Gastrocnemius medialis (tissue), 4 donors: ENCODE measurements at regions not wholly inside any gene's neighbourhood (a gene's known extent, or its start where the extent isn't known, plus 50 kb on each side); places are given as distances from the start of the nearest gene placed in this dataset.
A peak's percentile ranks its signal among the peaks of the same experiment; 100 is the strongest.

Experiments used
- ATAC-seq, 2 donors: fragments of 150-250 bp; one replicate each; pipeline ENCODE4 v1.9.1; 2016
- DNase-seq, 2 donors: peaks; one replicate each; pipeline ENCODE4 v3.0.0-alpha.2; 2019
- H3K27ac ChIP-seq, 4 donors: fragments of 200-600 bp; sonication (generic); 1 replicate in 1 of 4; 2 replicates in 3 of 4; pipeline ENCODE4 v1.5.1; 2016 to 2018; ENCODE audit warnings: mild to moderate bottlenecking in 2 of 4, moderate library complexity in 1 of 4
- H3K27me3 ChIP-seq, 3 donors: fragments of 200-600 bp; sonication (generic) in 2 of 3; 1 replicate in 1 of 3; 2 replicates in 2 of 3; pipeline versions ENCODE4 v1.5.1 to v1.6.0; 2016 to 2019; ENCODE audit warnings: mild to moderate bottlenecking in 1 of 3, moderate library complexity in 1 of 3
- H3K36me3 ChIP-seq, 2 donors: fragments of 200-600 bp; sonication (generic) in 1 of 2; one replicate each; pipeline ENCODE4 v1.5.1; 2017 to 2018
- H3K4me1 ChIP-seq, 2 donors: fragments of 200-600 bp; sonication (generic) in 1 of 2; one replicate each; pipeline ENCODE4 v1.5.1; 2016 to 2017; ENCODE audit warnings: mild to moderate bottlenecking in 2 of 2
- H3K4me3 ChIP-seq, 4 donors: fragments of 200-600 bp; sonication (generic) in 3 of 4; 1 replicate in 1 of 4; 2 replicates in 3 of 4; pipeline ENCODE4 v1.5.1; 2016 to 2019; ENCODE audit warnings: mild to moderate bottlenecking in 2 of 4
- H3K9me3 ChIP-seq, 3 donors: fragments of 200-600 bp; sonication (generic) in 2 of 3; 1 replicate in 1 of 3; 2 replicates in 2 of 3; pipeline ENCODE4 v1.5.1; 2016 to 2019
- CTCF ChIP-seq, 5 experiments: fragments of 450-650 bp in 3 of 5; fragments of 200-600 bp in 2 of 5; sonication (generic) in 2 of 5; IDR thresholded peaks in 4 of 5; conservative IDR thresholded peaks in 1 of 5; 1 replicate in 4 of 5; 2 replicates in 1 of 5; pipeline ENCODE4 v1.5.1; 2016 to 2019; ENCODE audit warnings: antibody characterized with exemption in 5 of 5, mild to moderate bottlenecking in 3 of 5, moderate library complexity in 3 of 5
- POLR2A ChIP-seq, 2 donors: fragments of 450-650 bp; IDR thresholded peaks; one replicate each; pipeline ENCODE4 v1.6.1; 2017; ENCODE audit warnings: antibody characterized with exemption in 2 of 2, mild to moderate bottlenecking in 2 of 2, moderate library complexity in 2 of 2
- in situ Hi-C, 4 donors: fragments of 200-750 bp; cut with MboI; loops; one replicate each; pipeline versions ENCODE4 v1.15.0 to v1.8.0; 2017; ENCODE audit warnings: low sequenced_read_pairs in 4 of 4
- intact Hi-C: fragments of 100-400 bp; cut with DNase I; formaldehyde crosslinking; loops from one replicate; pipeline ENCODE4 v1.15.1; 2023; ENCODE audit warnings: low total_unique reads

GRCh38 chr20:40849456-40849855, 160.4 kb upstream of the MAFB start:
- Histone ChIP-seq H3K36me3 (no peaks in the 10 kb centered on the region), H3K4me1 (no peaks in the 10 kb centered on the region), H3K4me3 (no peak overlapping the region), H3K27me3 (no peaks in the 10 kb centered on the region), H3K9me3 (no peaks in the 10 kb centered on the region), H3K27ac (no peak overlapping the region)
- DNase-seq (no peak), ATAC-seq (no peak)
- intact Hi-C loops = no loop called here
- in situ Hi-C loops = no loop called here
- TF ChIP-seq POLR2A (IDR thresholded peaks at IDR 0.05) (no peak), CTCF (IDR thresholded peaks at IDR 0.05 in 4 of 5, conservative IDR thresholded peaks at IDR 0.05 in 1 of 5) (no peak)

GRCh38 chr20:40851051-40851450, 162.0 kb upstream of the MAFB start:
- in situ Hi-C loops (no loop called here), intact Hi-C loops (no loop called here)
- no peak overlapping the region for H3K27ac ChIP-seq
- H3K36me3 ChIP-seq = no peaks in the 10 kb centered on the region
- no peaks in the 10 kb centered on the region for H3K27me3 ChIP-seq
- ATAC-seq (no peak), DNase-seq (no peak)
- no peak for TF ChIP-seq CTCF (IDR thresholded peaks at IDR 0.05 in 4 of 5, conservative IDR thresholded peaks at IDR 0.05 in 1 of 5)
- TF ChIP-seq POLR2A (IDR thresholded peaks at IDR 0.05) = no peak
- no peak overlapping the region for H3K4me3 ChIP-seq
- no peaks in the 10 kb centered on the region for H3K9me3 ChIP-seq
- no peaks in the 10 kb centered on the region for H3K4me1 ChIP-seq

- no peak overlapping the region for H3K4me3 ChIP-seq
- H3K9me3 ChIP-seq = no peaks in the 10 kb centered on the region
- intact Hi-C loops (no loop called here), in situ Hi-C loops (no loop called here)
- no peak for DNase-seq
- no peaks in the 10 kb centered on the region for H3K27me3 ChIP-seq
- peaks cover 0 to 2% of the 10 kb centered on the region in 2 donors for H3K4me1 ChIP-seq
- H3K27ac ChIP-seq = no peak overlapping the region
- H3K36me3 ChIP-seq = no peaks in the 10 kb centered on the region
- no peak for ATAC-seq
- TF ChIP-seq POLR2A (IDR thresholded peaks at IDR 0.05) (no peak), CTCF (IDR thresholded peaks at IDR 0.05 in 4 of 5, conservative IDR thresholded peaks at IDR 0.05 in 1 of 5) (no peak)
Observed at GRCh38 chr20:40855269-40855668, 166.2 kb upstream of the MAFB start.

- DNase-seq (no peak), ATAC-seq (no peak)
- Histone ChIP-seq H3K4me1 (peaks cover 0 to 8% of the 10 kb centered on the region in 2 donors), H3K9me3 (no peaks in the 10 kb centered on the region), H3K4me3 (no peak overlapping the region), H3K36me3 (no peaks in the 10 kb centered on the region), H3K27me3 (no peaks in the 10 kb centered on the region), H3K27ac (no peak overlapping the region)
- in situ Hi-C loops (no loop called here), intact Hi-C loops (no loop called here)
- no peak for TF ChIP-seq CTCF (IDR thresholded peaks at IDR 0.05 in 4 of 5, conservative IDR thresholded peaks at IDR 0.05 in 1 of 5)
- no peak for TF ChIP-seq POLR2A (IDR thresholded peaks at IDR 0.05)
Observed at GRCh38 chr20:40856653-40857052, 167.6 kb upstream of the MAFB start.

GRCh38 chr20:40860487-40860902, 168.1 kb upstream of the TOP1 start:
- no peaks in the 10 kb centered on the region for H3K9me3 ChIP-seq
- H3K36me3 ChIP-seq = no peaks in the 10 kb centered on the region
- H3K4me1 ChIP-seq = peaks cover 0 to 8% of the 10 kb centered on the region in 2 donors
- no peak overlapping the region for H3K4me3 ChIP-seq
- TF ChIP-seq POLR2A (IDR thresholded peaks at IDR 0.05) = no peak
- no peak for TF ChIP-seq CTCF (IDR thresholded peaks at IDR 0.05 in 4 of 5, conservative IDR thresholded peaks at IDR 0.05 in 1 of 5)
- intact Hi-C loops (no loop called here), in situ Hi-C loops (no loop called here)
- DNase-seq (no peak), ATAC-seq (peak; percentile 58 to 86)
- no peaks in the 10 kb centered on the region for H3K27me3 ChIP-seq
- H3K27ac ChIP-seq = no peak overlapping the region
